Fibroblast of skin of left quadriceps (primary cell): ENCODE measurements at regions not wholly inside any gene's neighbourhood (a gene's known extent, or its start where the extent isn't known, plus 50 kb on each side); places are given as distances from the start of the nearest gene placed in this dataset.

Source experiments
- DNase-seq, 2 experiments: peaks; one replicate each; pipeline ENCODE4 v3.0.0-alpha.2; 2013; ENCODE audit warnings: low read depth in 2 of 2

- DNase-seq: no peak
These were observed 311.3 kb upstream of the ADGRL2 start for GRCh38 chr1:81489372-81489934.

GRCh38 chr1:81484284-81484683 lies 316.4 kb upstream of the ADGRL2 start:
- no peak for DNase-seq

GRCh38 chr1:81478219-81478618 lies 322.5 kb upstream of the ADGRL2 start:
- no peak for DNase-seq

- no peak for DNase-seq
These were observed 323.0 kb upstream of the ADGRL2 start for GRCh38 chr1:81477710-81478109.

- no peak for DNase-seq
These were observed 328.3 kb upstream of the ADGRL2 start for GRCh38 chr1:81472387-81472786.

- no peak for DNase-seq
These were observed 329.5 kb upstream of the ADGRL2 start for GRCh38 chr1:81471255-81471654.

GRCh38 chr1:81470275-81470674 lies 330.5 kb upstream of the ADGRL2 start:
- DNase-seq: no peak

GRCh38 chr1:81467383-81467782 lies 333.4 kb upstream of the ADGRL2 start:
- no peak for DNase-seq

GRCh38 chr1:81466961-81467360 lies 333.8 kb upstream of the ADGRL2 start:
- DNase-seq: no peak

- no peak for DNase-seq
These were observed 336.5 kb upstream of the ADGRL2 start for GRCh38 chr1:81463936-81464837.

- no peak for DNase-seq
These were observed 341.7 kb upstream of the ADGRL2 start for GRCh38 chr1:81459043-81459442.

- no peak for DNase-seq
These were observed 342.5 kb upstream of the ADGRL2 start for GRCh38 chr1:81458186-81458585.

GRCh38 chr1:81455481-81455880 lies 345.3 kb upstream of the ADGRL2 start:
- DNase-seq: no peak

GRCh38 chr1:81453971-81454370 lies 346.8 kb upstream of the ADGRL2 start:
- no peak for DNase-seq

- DNase-seq: no peak
These were observed 347.4 kb upstream of the ADGRL2 start for GRCh38 chr1:81453367-81453703.

- DNase-seq: no peak
These were observed 347.9 kb upstream of the ADGRL2 start for GRCh38 chr1:81452693-81453366.

- DNase-seq: no peak
These were observed 350.9 kb upstream of the ADGRL2 start for GRCh38 chr1:81449786-81450185.

GRCh38 chr1:81446000-81446669 lies 354.6 kb upstream of the ADGRL2 start:
- DNase-seq: no peak

GRCh38 chr1:81443288-81443687 lies 357.4 kb upstream of the ADGRL2 start:
- no peak for DNase-seq

- DNase-seq: no peak
These were observed 361.5 kb upstream of the ADGRL2 start for GRCh38 chr1:81439046-81439823.

- no peak for DNase-seq
These were observed 363.1 kb upstream of the ADGRL2 start for GRCh38 chr1:81437649-81438048.

- DNase-seq: no peak
These were observed 363.5 kb upstream of the ADGRL2 start for GRCh38 chr1:81437213-81437612.
